Vagina (tissue), 2 donors: ENCODE measurements at regions not wholly inside any gene's neighbourhood (a gene's known extent, or its start where the extent isn't known, plus 50 kb on each side); places are given as distances from the start of the nearest gene placed in this dataset.

Experiments
- DNase-seq, 2 donors: peaks; one replicate each; pipeline ENCODE4 v3.0.0-alpha.2; 2017; ENCODE audit errors: extremely low spot score in 2 of 2
- H3K27ac ChIP-seq: fragments of 200-600 bp; sonication (generic); one replicate; pipeline ENCODE4 v1.5.1; 2019
- H3K27me3 ChIP-seq: fragments of 200-600 bp; sonication (generic); one replicate; pipeline ENCODE4 v1.5.1; 2019
- H3K36me3 ChIP-seq, 2 donors: fragments of 200-600 bp; sonication (generic); one replicate each; pipeline ENCODE4 v1.5.1; 2017 to 2019
- H3K4me1 ChIP-seq: fragments of 200-600 bp; sonication (generic); one replicate; pipeline ENCODE4 v1.5.1; 2019
- H3K4me3 ChIP-seq, 2 donors: fragments of 200-600 bp; sonication (generic); 1 replicate in 1 of 2; 2 replicates in 1 of 2; pipeline ENCODE4 v1.5.1; 2016 to 2019
- H3K9me3 ChIP-seq: fragments of 200-600 bp; sonication (generic); one replicate; pipeline ENCODE4 v1.5.1; 2019
- POLR2A ChIP-seq, 2 donors: fragments of 450-650 bp; IDR thresholded peaks; one replicate each; pipeline ENCODE4 v1.6.1; 2017; ENCODE audit warnings: antibody characterized with exemption in 2 of 2, mild to moderate bottlenecking in 2 of 2, moderate library complexity in 2 of 2
- POLR2AphosphoS5 ChIP-seq, 2 donors: sonication (generic); formaldehyde crosslinking; IDR thresholded peaks; one replicate each; pipeline ENCODE4 v1.9.0; 2017; ENCODE audit warnings: antibody characterized with exemption in 2 of 2, mild to moderate bottlenecking in 2 of 2, low read depth in 1 of 2; ENCODE audit not compliant: insufficient read depth in 1 of 2
- intact Hi-C: fragments of 100-400 bp; cut with DNase I; formaldehyde crosslinking; loops from one replicate; pipeline ENCODE4 v1.15.1; 2023
- TF ChIP-seq, protein P1 (sequence below), 3 experiments: fragments of 450-650 bp in 2 of 3; fragments of 200-600 bp in 1 of 3; sonication (generic) in 1 of 3; IDR thresholded peaks; one replicate each; pipeline ENCODE4 v1.5.1; 2017 to 2019; ENCODE audit warnings: antibody characterized with exemption in 3 of 3, mild to moderate bottlenecking in 2 of 3, moderate library complexity in 2 of 3

DNA sequence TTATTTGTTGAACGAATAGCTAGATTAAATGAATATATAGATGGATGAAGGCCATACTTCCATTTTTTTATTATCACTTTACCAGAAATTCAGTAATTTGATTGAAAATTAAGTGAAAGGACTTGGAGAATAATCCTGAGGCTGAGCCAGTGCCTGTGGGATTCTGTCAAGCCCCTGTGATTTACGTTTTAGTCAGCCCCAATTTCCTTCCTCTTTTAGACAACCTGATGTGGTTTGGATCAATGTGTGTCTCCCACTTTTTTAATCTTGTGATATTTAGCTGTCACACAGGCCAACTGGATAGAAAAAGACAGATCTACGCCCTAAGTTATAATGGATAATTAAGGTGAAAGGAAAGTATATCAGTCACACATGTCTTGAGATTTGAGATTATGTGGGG is 188.8 kb downstream of the EDN1 start:
- intact Hi-C loops = no loop called here
- H3K27ac ChIP-seq = no peak overlapping the region
- H3K9me3 ChIP-seq = no peaks in the 10 kb centered on the region
- H3K4me1 ChIP-seq = no peaks in the 10 kb centered on the region
- H3K36me3 ChIP-seq = no peaks in the 10 kb centered on the region
- no peaks in the 10 kb centered on the region for H3K27me3 ChIP-seq
- TF ChIP-seq POLR2A (IDR thresholded peaks at IDR 0.05) (no peak), POLR2AphosphoS5 (IDR thresholded peaks at IDR 0.05; ENCODE audit: insufficient read depth in 1 of 2, low read depth in 1 of 2) (no peak)
- TF ChIP-seq, protein P1, sequence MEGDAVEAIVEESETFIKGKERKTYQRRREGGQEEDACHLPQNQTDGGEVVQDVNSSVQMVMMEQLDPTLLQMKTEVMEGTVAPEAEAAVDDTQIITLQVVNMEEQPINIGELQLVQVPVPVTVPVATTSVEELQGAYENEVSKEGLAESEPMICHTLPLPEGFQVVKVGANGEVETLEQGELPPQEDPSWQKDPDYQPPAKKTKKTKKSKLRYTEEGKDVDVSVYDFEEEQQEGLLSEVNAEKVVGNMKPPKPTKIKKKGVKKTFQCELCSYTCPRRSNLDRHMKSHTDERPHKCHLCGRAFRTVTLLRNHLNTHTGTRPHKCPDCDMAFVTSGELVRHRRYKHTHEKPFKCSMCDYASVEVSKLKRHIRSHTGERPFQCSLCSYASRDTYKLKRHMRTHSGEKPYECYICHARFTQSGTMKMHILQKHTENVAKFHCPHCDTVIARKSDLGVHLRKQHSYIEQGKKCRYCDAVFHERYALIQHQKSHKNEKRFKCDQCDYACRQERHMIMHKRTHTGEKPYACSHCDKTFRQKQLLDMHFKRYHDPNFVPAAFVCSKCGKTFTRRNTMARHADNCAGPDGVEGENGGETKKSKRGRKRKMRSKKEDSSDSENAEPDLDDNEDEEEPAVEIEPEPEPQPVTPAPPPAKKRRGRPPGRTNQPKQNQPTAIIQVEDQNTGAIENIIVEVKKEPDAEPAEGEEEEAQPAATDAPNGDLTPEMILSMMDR (IDR thresholded peaks at IDR 0.05) = no peak
- DNase-seq = no peak
- no peak overlapping the region for H3K4me3 ChIP-seq

DNA sequence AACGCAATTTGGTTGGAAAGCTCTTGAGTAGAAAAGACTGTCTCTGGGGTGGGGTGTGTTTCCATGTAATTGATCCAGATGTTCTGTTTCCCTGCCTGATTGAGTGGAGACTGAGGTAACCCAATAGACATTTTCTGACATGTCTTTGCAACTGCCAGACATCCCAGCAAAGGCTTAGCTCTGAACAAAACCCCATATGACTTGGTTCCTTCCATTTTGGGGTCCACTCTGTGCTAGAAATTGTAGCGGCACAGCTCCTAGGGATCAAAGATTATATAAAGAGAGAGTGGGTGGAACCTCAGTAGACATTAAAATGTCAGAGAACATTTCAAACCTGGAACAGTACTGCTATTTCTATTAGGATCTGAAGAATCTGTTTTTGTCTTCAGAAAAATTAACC is 189.3 kb downstream of the EDN1 start:
- intact Hi-C loops = no loop called here
- Histone ChIP-seq H3K27me3 (no peaks in the 10 kb centered on the region), H3K36me3 (no peaks in the 10 kb centered on the region), H3K9me3 (no peaks in the 10 kb centered on the region), H3K4me3 (no peak overlapping the region), H3K4me1 (no peaks in the 10 kb centered on the region), H3K27ac (no peak overlapping the region)
- TF ChIP-seq, protein P1 (IDR thresholded peaks at IDR 0.05) = no peak
- TF ChIP-seq POLR2AphosphoS5 (IDR thresholded peaks at IDR 0.05; ENCODE audit: insufficient read depth in 1 of 2, low read depth in 1 of 2) = no peak
- no peak for TF ChIP-seq POLR2A (IDR thresholded peaks at IDR 0.05)
- no peak for DNase-seq

DNA sequence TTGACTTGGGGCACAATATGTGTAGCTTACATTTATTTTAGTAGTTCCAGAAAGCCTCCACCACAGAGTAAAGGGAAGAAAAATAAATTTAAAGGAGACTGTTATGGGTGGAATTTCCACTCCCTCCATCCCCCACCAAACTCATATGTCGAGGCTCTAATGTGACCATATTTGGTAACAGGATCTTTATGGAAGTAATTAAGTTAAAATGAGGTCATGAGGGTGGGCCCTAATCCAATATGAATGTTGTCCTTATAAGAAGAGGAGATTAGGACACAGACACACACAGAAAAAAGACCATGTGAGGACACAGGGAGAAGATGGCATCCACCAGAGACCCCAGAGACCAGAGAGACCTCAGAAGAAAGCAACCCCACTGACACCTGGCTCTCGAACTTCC is 189.7 kb downstream of the EDN1 start:
- DNase-seq = no peak
- no peak overlapping the region for H3K4me3 ChIP-seq
- H3K9me3 ChIP-seq = no peaks in the 10 kb centered on the region
- intact Hi-C loops = no loop called here
- H3K4me1 ChIP-seq = no peaks in the 10 kb centered on the region
- H3K27ac ChIP-seq = no peak overlapping the region
- no peaks in the 10 kb centered on the region for H3K36me3 ChIP-seq
- no peak for TF ChIP-seq POLR2AphosphoS5 (IDR thresholded peaks at IDR 0.05; ENCODE audit: insufficient read depth in 1 of 2, low read depth in 1 of 2)
- TF ChIP-seq, protein P1 (IDR thresholded peaks at IDR 0.05) = no peak
- no peak for TF ChIP-seq POLR2A (IDR thresholded peaks at IDR 0.05)
- no peaks in the 10 kb centered on the region for H3K27me3 ChIP-seq

DNA sequence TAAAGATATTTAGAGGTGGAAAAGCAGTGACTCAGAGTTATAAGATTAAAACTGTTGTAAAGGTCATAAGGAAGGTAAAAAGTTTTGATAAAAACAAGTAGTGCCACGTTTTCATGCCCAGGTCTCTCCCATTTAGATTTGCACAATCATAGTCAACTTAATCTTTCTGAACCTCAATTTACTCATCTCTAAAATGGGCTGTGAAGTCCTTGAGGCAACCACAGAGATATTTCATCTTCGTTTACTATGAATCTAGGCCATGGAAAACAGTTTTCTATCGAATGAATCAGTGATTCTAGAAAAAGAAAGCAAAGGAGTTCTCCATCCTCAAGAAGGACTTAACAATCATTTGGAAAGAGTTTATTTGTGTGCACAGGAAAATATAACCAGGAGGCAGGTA is 190.2 kb downstream of the EDN1 start:
- intact Hi-C loops = no loop called here
- no peak for DNase-seq
- H3K9me3 ChIP-seq = no peaks in the 10 kb centered on the region

GRCh38 chr6:12481292-12481691 is 191.1 kb downstream of the EDN1 start:
- no peak overlapping the region for H3K27ac ChIP-seq
- TF ChIP-seq POLR2A (IDR thresholded peaks at IDR 0.05) (no peak), POLR2AphosphoS5 (IDR thresholded peaks at IDR 0.05; ENCODE audit: insufficient read depth in 1 of 2, low read depth in 1 of 2) (no peak)
- TF ChIP-seq, protein P1 (IDR thresholded peaks at IDR 0.05) = no peak

More for the DNA sequence above, 190.2 kb downstream of the EDN1 start:
- no peaks in the 10 kb centered on the region for H3K4me1 ChIP-seq
- H3K4me3 ChIP-seq = no peak overlapping the region
- TF ChIP-seq, protein P1 (IDR thresholded peaks at IDR 0.05) = no peak
- no peak for TF ChIP-seq POLR2A (IDR thresholded peaks at IDR 0.05)
- no peak for TF ChIP-seq POLR2AphosphoS5 (IDR thresholded peaks at IDR 0.05; ENCODE audit: insufficient read depth in 1 of 2, low read depth in 1 of 2)
- H3K27ac ChIP-seq = no peak overlapping the region
- H3K36me3 ChIP-seq = no peaks in the 10 kb centered on the region
- no peaks in the 10 kb centered on the region for H3K27me3 ChIP-seq

More at GRCh38 chr6:12481292-12481691, 191.1 kb downstream of the EDN1 start:
- Histone ChIP-seq H3K4me3 (no peak overlapping the region), H3K36me3 (no peaks in the 10 kb centered on the region), H3K4me1 (no peaks in the 10 kb centered on the region), H3K27me3 (no peaks in the 10 kb centered on the region), H3K9me3 (no peaks in the 10 kb centered on the region)
- intact Hi-C loops = no loop called here
- no peak for DNase-seq
